ENCODE measurements at regions not wholly inside any gene's neighbourhood (a gene's known extent, or its start where the extent isn't known, plus 50 kb on each side); places are given as distances from the start of the nearest gene placed in this dataset.

DNA sequence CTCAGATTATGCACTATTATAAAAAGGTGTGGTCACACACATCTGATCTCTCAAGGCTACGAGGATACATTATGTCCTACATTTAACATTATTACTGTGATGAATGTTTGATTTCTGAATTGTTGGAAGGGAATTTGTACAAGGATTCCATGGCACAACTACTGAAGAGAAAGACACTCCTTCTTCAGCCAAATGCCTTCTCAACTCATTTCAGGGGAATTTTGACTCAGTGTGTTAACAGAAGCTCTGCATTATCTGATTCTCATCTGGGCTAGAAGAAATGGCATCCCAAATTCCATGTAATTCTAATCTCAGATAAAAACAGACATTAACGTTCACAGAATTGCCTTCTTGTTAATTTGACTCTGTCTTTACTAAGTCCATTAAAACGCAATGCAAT lies 477.7 kb downstream of the PDGFC start:
- TF ChIP-seq, protein P1, sequence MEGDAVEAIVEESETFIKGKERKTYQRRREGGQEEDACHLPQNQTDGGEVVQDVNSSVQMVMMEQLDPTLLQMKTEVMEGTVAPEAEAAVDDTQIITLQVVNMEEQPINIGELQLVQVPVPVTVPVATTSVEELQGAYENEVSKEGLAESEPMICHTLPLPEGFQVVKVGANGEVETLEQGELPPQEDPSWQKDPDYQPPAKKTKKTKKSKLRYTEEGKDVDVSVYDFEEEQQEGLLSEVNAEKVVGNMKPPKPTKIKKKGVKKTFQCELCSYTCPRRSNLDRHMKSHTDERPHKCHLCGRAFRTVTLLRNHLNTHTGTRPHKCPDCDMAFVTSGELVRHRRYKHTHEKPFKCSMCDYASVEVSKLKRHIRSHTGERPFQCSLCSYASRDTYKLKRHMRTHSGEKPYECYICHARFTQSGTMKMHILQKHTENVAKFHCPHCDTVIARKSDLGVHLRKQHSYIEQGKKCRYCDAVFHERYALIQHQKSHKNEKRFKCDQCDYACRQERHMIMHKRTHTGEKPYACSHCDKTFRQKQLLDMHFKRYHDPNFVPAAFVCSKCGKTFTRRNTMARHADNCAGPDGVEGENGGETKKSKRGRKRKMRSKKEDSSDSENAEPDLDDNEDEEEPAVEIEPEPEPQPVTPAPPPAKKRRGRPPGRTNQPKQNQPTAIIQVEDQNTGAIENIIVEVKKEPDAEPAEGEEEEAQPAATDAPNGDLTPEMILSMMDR (IDR thresholded peaks at IDR 0.05) = no peak
- no peak for TF ChIP-seq POLR2A (IDR thresholded peaks at IDR 0.05)
